ENCODE measurements at regions not wholly inside any gene's neighbourhood (a gene's known extent, or its start where the extent isn't known, plus 50 kb on each side); places are given as distances from the start of the nearest gene placed in this dataset.
"Not testable (repeated sequence)": the region's sequence is repeated elsewhere in the genome, so short reads cannot be mapped to it uniquely, and the experiment has no call there.

DNA sequence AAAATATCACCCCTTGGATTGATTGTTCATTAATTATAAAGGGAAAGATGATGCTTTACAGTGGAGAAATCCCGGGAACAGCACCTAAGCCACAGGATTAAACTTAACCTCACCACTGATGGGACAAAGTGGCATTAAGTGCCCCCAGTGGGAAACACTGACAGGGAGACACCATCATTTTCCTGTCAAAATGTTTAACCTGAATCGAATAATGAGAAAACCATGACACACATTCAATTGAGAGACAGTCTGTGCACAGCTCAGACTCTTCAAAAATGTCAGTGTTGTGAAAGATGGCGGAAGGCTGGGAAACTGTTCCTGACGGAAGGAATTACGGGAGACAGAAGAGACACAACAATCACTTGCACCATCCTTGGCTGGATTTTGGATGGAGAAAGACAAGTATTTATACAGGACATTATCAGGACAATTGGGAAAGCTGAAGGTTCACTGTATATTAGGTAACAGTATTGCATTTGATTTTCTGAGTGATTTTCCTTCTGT lies 111.8 kb upstream of the ASB18 start:
- DNase-seq (ENCODE audit: low read depth), result no peak

DNA sequence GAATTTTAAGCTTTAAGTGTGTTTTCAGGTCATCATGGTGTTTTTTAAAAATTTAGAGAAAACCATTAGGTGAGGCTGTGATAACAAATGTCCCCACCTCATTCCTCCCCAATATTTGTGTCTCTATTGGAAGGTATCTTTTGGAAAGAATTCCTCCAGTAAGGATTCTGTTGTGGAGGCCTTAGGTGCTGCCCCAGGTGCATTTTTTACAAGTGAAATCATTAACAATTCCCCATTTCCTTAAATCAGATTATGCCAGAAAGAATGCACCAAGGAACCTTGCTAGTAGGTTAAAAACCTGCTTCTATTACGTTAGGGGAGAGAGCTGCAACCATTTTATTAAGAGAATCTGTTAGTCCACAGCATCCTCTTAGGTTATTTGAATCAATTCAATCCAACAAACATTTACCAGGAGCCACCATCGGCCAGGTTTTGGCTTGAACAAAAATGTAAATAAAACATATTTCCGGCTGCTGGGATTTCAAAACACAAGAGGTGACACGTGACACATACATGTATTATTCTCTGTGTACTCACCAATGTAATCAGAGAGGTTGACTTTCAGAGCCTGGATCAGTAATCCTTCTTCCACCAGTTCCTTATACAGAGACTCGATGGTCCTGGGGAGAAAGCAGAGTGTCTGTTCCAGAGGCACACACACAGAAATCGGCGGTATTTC lies 112.5 kb upstream of the ASB18 start:
- no peak for DNase-seq (ENCODE audit: low read depth)

DNA sequence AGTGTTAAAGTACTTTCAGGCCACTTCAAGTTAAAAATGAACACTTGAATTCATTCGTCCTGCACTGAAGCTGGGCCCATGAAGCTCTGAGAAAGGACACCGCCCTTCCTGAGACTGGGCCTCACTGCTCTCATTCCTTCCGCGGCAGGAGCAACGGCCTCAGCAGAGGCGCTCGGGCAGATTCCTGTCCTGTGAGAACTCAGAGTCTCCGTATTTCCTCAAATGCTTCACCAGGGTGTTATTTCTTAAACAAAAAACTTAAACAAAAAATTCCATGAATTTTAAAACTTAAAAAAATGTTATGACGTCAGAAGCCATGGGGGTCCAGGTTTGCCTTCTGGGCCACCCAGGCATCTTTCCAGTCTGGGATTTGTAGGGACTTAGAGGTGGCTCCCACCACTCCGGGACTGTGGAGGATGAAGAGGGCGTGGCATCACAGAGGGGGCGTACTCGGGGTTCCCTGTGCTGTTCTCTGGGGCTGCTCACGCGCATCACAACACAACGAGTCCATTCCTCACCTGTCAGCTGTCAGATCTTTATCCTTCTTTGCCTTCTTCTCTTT lies 115.9 kb upstream of the ASB18 start:
- no peak for DNase-seq (ENCODE audit: low read depth)

GRCh38 chr2:236381253-236381652 lies 117.0 kb upstream of the ASB18 start:
- DNase-seq (ENCODE audit: low read depth), result not testable (repeated sequence)

DNA sequence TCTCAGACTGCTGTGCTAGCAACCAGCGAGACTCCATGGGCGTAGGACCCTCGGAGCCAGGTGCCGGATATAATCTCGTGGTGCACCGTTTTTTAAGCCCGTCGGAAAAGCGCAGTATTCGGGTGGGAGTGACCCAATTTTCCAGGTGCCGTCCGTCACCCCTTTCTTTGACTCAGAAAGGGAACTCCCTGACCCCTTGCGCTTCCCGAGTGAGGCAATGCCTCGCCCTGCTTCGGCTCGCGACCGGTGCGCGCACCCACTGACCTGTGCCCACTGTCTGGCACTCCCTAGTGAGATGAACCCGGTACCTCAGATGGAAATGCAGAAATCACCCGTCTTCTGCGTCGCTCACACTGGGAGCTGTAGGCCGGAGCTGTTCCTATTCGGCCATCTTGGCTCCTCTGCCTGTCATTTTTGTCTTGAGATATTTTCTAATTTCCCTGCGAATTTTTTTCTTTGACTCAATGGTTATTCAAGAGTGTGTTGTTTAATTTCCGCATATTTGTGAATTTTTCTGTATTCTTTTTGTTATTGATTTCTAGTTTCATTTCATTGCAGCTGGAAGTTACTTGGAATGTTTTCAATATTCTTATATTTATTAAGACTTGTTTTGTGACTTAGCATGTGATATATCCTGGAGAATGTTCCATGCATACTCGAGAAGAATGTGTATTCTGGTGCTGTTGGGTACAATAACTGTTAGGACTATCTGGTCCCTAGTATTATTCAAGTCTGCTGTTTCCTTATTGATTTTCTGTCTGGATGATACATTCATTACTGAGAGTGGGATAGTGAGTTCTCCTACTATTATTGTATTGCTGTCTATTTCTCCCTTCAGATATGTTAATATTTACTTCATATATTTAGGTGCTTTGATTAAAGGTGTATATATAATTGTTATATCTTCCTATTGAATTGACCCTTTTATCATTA lies 125.3 kb upstream of the ASB18 start:
- not testable (repeated sequence) for DNase-seq (ENCODE audit: low read depth)

DNA sequence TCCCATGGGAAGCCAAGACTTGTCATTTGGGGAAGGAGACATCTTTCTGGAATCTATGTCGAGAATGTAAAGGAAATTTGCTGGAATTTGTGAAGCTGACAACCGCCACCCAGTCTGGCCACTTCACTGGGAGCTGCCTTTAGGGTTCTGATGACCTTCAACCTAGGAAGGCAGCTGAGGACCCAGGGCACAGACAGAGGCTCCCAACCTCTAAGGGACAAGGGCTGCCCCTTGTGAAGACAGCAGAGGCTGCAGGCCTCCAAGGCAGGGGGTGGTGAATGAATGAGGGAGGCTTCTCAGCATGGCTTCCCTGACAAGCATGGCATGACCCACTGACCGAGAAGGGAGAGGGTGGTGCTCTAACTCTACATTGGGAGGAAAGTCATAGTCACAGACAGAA lies 128.9 kb upstream of the ASB18 start:
- DNase-seq (ENCODE audit: low read depth), result no peak

DNA sequence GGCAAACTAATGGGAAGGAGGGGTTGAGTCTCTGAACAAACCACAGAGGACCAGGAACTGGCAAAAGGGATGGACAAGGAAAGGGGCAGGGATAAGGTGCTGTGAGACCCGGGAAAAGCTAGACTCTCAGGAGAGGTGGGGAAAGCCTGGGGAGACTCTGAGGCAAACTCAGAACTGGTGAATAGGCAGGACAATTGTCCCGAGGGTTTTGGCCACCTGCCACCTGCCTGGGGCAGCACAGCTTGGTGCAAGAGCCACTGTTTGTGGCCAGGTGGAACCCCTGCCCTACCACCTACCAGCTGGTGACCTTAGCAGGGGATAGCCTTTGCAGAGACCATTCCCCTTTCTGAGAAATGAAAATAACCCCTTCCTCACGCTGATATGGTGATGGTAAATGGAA lies 129.4 kb upstream of the ASB18 start:
- no peak for DNase-seq (ENCODE audit: low read depth)

DNA sequence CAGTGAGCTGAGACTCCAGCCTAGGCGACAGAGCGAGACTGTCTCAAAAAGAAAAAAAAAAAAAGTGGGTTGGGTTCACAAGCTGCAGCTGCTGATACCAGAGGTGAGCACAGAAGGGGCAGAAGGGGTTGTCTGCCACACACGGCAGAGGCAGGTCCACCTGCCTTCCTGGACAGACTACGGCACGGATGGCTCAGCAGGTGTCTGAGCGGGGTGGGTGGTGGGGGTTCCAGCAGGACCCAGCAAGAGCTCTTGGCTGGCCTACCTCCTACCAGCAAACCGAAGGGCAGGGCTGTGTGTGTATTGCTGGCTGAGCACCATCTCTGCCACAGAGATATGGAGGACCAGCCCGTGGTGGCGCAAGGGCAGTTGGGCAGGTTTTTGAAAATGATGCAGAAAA lies 130.4 kb upstream of the ASB18 start:
- DNase-seq (ENCODE audit: low read depth), result no peak

DNA sequence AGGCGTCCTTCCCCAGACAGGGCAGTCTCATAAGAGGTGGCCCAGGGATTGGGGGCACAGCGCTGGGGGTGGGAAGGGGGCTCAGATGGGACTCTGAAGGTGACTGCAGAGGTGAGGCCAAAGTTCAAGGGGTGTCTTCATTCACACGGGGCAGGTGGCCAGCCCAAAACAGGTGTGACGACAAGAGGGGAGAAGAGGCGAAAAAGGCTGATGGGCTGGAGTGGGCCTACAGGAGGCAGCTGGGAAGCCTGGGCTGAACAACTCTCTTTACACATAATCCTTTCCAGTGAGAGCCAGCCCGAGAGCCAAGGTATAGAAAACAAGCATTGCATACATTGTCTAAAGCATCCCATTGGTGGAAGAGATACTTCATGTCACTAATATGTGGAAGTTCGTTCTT lies 130.9 kb upstream of the ASB18 start:
- no peak for DNase-seq (ENCODE audit: low read depth)

GRCh38 chr2:236396818-236397350 lies 132.7 kb upstream of the ASB18 start:
- DNase-seq (ENCODE audit: low read depth), result no peak

GRCh38 chr2:236397681-236398080 lies 133.5 kb upstream of the ASB18 start:
- no peak for DNase-seq (ENCODE audit: low read depth)

GRCh38 chr2:236399409-236399808 lies 135.2 kb upstream of the ASB18 start:
- DNase-seq (ENCODE audit: low read depth), result no peak

GRCh38 chr2:236400046-236400574 lies 135.9 kb upstream of the ASB18 start:
- DNase-seq (ENCODE audit: low read depth), result no peak

- DNase-seq (ENCODE audit: low read depth), result no peak
These were observed 136.6 kb upstream of the ASB18 start for GRCh38 chr2:236400594-236401360.

DNA sequence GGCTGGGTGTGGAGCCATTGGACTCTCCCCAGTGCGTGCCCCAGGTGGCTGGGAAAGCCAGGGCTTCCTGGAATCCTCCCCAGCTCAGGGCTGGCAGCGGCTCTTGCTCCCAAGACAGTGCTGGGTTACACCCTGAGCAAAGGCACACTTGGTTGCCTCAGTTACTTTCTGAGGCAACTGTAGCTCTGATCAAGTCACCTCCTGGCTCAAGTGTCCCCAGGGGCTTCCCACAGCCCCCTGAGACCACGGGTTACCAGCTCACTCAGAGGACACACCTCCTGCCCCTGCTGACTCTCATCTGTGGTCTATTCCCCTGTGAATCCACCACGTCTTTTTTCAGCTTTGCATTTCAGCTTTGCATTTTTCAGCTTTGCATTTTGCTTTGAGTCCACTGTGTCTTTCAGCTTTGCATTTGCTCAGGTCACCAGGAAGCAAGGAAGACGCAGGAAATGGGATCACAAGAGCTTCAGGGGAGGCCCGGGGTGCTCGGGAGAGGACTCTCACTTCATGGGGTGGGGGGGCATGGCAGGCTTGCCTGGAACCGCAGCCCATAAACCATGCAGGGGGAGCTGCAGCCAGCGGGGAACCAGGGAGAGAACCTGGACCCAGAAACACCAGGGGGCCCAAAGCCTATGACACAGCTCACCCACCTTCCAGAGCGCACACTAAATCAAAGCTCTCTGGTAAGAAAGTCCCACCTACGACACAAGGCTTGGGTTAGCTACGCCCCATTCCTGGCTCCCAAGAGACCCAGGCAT lies 138.0 kb upstream of the ASB18 start:
- no peak for DNase-seq (ENCODE audit: low read depth)

DNA sequence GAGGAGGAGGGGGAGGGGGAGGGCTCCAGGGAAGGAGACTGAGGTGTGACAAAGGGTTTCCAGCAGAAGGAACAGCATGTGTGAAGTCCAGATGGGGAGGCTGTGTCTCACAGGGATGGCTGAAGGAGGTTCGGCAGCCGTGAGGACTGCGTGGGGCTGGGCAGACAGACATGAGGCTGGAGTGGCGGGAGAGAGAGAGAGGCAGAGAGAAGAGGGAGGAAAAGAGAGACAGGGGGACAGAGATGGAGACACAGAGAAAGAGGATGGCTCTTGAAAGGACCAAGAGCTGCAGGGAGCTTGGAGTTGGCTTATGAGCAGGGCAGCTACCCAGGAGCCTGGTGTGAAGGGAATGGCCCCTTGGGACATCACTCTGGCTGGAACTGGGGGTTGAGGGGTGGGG lies 138.9 kb upstream of the ASB18 start:
- DNase-seq (ENCODE audit: low read depth), result no peak

DNA sequence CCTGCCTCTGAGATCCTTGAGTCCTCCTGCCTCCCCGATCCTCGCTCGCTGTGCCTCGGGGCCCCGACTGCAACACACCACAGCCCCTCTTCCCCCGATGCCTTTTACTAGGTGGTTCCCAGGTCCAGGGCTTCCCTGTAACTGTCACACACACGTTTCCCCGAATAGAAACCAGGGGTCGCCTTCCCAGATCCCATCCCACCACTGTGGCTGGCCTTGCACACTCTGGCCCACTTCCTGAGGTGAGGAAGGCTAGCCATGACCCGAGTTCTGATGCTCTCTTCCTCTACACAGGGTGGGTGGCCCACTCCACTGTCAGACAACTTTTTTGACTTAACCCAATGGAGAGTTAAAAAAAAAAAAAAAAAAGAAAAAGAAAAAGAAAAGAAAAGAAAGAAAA lies 139.6 kb upstream of the ASB18 start:
- DNase-seq (ENCODE audit: low read depth), result no peak

GRCh38 chr2:236404346-236404745 lies 140.1 kb upstream of the ASB18 start:
- no peak for DNase-seq (ENCODE audit: low read depth)

DNA sequence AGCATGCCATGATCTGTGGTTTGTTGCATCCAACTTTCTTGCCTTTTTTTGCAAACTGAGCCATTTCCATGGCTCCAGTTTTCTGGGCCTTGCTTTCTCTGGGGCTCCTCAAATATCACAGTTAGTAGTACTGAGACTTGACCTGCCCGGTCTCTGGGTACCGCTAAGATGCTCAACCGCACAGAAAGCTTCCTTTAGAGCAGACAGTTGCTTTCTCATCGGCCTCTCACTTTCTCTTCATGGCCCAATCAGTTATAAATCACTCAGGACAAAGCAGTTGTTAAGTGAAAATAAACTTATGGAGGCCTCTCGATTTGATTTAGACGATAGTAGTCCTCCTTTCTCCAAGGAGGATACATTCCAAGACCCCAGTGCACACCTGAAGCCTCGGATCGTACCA lies 141.2 kb upstream of the ASB18 start:
- no peak for DNase-seq (ENCODE audit: low read depth)

DNA sequence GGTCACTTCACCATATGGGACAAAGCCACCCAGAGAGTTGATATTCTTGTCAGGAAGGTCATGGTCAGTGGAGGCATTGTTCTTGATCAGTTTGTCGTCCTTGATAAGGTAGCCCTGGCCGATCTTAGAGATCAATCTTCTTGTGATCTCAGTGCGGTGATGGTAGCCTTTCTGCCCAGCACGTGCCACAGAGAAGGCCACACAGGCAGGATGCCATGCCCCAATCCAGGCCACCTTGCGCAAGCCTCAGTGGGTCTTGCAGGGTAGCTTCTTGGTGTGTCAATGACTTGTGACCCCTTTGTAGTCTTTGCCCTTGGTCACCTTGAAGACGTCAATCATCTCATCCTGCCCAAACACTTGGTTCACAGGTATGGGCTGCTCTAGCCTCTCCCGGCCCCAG lies 143.9 kb upstream of the ASB18 start:
- DNase-seq (ENCODE audit: low read depth), result no peak

DNA sequence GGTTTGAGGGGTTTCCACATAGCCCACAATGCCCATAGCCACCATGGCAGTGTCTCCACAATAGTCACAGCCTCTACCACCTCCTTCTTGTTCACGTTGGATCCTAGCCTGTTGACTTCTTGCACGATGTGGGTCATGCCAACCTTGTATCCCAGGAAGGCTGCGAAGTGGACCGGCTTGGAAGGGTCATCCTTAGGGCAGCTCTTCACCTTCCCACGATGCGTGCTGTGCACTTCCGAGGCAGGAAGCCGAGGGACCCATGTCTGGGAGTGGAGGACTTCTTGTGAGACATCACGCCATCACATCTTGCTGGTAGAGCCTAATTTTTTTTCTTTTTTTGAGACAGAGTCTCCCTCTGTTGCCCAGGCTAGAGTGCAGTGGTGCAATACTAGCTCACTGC lies 144.6 kb upstream of the ASB18 start:
- DNase-seq (ENCODE audit: low read depth), result no peak
